HG03108 (cell line): ENCODE measurements at regions not wholly inside any gene's neighbourhood (a gene's known extent, or its start where the extent isn't known, plus 50 kb on each side); places are given as distances from the start of the nearest gene placed in this dataset.

Experiments
- ATAC-seq: cut with Tn5 transposase; IDR thresholded peaks from one replicate; pipeline ENCODE4 v1.9.1; 2021; ENCODE audit warnings: moderate library complexity; ENCODE audit not compliant: unreplicated experiment

GRCh38 chr9:7899753-7900152 lies 100.2 kb upstream of the DMAC1 start:
- ATAC-seq, result no peak

- ATAC-seq, result no peak
Measured at GRCh38 chr9:7894231-7894630, 94.7 kb upstream of the DMAC1 start.

GRCh38 chr9:7892975-7893374 lies 93.4 kb upstream of the DMAC1 start:
- no peak for ATAC-seq

- peak; percentile 59 for ATAC-seq
Measured at GRCh38 chr9:7879551-7880245, 80.1 kb upstream of the DMAC1 start.

GRCh38 chr9:7871977-7872730 lies 72.6 kb upstream of the DMAC1 start:
- no peak for ATAC-seq

GRCh38 chr9:7869340-7869739 lies 69.8 kb upstream of the DMAC1 start:
- ATAC-seq, result no peak

- ATAC-seq, result no peak
Measured at GRCh38 chr9:7862170-7862569, 62.6 kb upstream of the DMAC1 start.

- ATAC-seq, result no peak
Measured at GRCh38 chr9:7861086-7861485, 61.5 kb upstream of the DMAC1 start.

DNA sequence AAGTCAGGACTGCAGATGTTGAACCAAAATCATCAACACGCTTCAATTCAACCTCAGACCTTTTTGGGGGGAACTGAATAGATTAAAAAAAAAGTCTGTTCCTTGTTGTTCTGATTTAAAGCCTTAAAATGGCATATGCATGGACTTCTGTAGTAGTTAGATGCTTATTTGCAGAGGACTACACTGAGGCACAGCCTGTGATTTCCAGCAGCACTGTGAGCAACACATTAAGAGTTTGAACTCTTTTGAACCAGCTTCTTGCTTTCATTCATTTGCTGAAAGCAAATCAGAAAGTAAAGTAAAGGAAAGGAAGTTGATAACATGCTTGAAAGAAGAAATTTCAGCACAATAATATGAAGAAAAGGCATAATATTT lies 60.7 kb upstream of the DMAC1 start:
- ATAC-seq, result no peak

- no peak for ATAC-seq
Measured at GRCh38 chr9:7859701-7860334, 60.2 kb upstream of the DMAC1 start.

DNA sequence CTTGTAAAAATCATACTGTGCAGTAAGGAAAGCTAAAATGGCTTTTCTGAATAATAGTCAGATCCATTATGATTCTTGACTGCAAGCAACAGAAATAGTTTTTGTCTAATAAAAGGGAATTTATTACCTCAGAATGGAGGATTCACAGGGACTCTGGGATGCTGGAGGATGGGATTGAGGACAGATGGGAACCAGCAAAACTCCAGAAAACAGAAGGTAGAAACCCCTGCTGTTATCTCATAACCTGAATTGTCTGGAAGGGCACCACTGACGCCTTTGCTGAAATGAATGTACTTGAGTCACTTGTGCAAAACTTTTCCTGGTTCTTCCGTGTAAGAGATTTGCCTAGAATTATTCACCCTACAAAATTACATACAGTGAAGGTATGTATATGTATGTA lies 58.6 kb upstream of the DMAC1 start:
- no peak for ATAC-seq

GRCh38 chr9:7854763-7855162 lies 55.2 kb upstream of the DMAC1 start:
- no peak for ATAC-seq
